Endothelial cell (in vitro differentiated cells): ENCODE measurements at regions not wholly inside any gene's neighbourhood (a gene's known extent, or its start where the extent isn't known, plus 50 kb on each side); places are given as distances from the start of the nearest gene placed in this dataset.

ENCODE experiments used
- DNase-seq: peaks from one replicate; pipeline ENCODE4 v3.0.0; 2021; ENCODE audit warnings: low spot score
- H3K27ac Mint-ChIP-seq: one replicate; pipeline ENCODE4 v1.8.0; 2021; ENCODE audit warnings: mixed read lengths, inconsistent platforms; ENCODE audit not compliant: unreplicated experiment
- H3K27me3 Mint-ChIP-seq: one replicate; pipeline ENCODE4 v1.8.0; 2021; ENCODE audit warnings: mild to moderate bottlenecking, moderate library complexity, mixed read lengths, inconsistent platforms; ENCODE audit not compliant: unreplicated experiment
- H3K36me3 Mint-ChIP-seq: one replicate; pipeline ENCODE4 v1.8.0; 2021; ENCODE audit warnings: mild to moderate bottlenecking, low read depth, mixed read lengths, inconsistent platforms; ENCODE audit not compliant: unreplicated experiment
- H3K4me1 Mint-ChIP-seq: one replicate; pipeline ENCODE4 v1.8.0; 2021; ENCODE audit warnings: mild to moderate bottlenecking, mixed read lengths, inconsistent platforms; ENCODE audit not compliant: unreplicated experiment
- H3K4me3 Mint-ChIP-seq: one replicate; pipeline ENCODE4 v1.8.0; 2021; ENCODE audit warnings: mild to moderate bottlenecking, mixed read lengths, inconsistent platforms; ENCODE audit not compliant: unreplicated experiment
- H3K9me3 Mint-ChIP-seq: one replicate; pipeline ENCODE4 v1.8.0; 2021; ENCODE audit warnings: mixed read lengths, inconsistent platforms; ENCODE audit not compliant: unreplicated experiment
- CTCF ChIP-seq: fragments of 200-600 bp; sonication (generic); IDR thresholded peaks from one replicate; pipeline ENCODE4 v1.5.0; 2021; ENCODE audit warnings: antibody characterized with exemption; ENCODE audit not compliant: unreplicated experiment

GRCh38 chr9:115507148-115507547, 389.2 kb upstream of the TNC start:
- H3K4me3 Mint-ChIP-seq = no peak overlapping the region
- no peaks in the 10 kb centered on the region for H3K27me3 Mint-ChIP-seq
- no peaks in the 10 kb centered on the region for H3K36me3 Mint-ChIP-seq
- no peaks in the 10 kb centered on the region for H3K4me1 Mint-ChIP-seq
- H3K27ac Mint-ChIP-seq = no peak overlapping the region
- TF ChIP-seq CTCF = no peak
- DNase-seq = no peak
- H3K9me3 Mint-ChIP-seq = no peaks in the 10 kb centered on the region

- no peak for DNase-seq
- no peaks in the 10 kb centered on the region for H3K9me3 Mint-ChIP-seq
These were observed 395.2 kb upstream of the TNC start for GRCh38 chr9:115513148-115513547.

GRCh38 chr9:115514454-115514853, 396.5 kb upstream of the TNC start:
- Mint-ChIP-seq H3K9me3 (no peaks in the 10 kb centered on the region), H3K27ac (no peak overlapping the region)
- DNase-seq = no peak

More at GRCh38 chr9:115513148-115513547, 395.2 kb upstream of the TNC start:
- H3K4me3 Mint-ChIP-seq = no peak overlapping the region
- H3K36me3 Mint-ChIP-seq = no peaks in the 10 kb centered on the region
- no peak for TF ChIP-seq CTCF
- H3K27ac Mint-ChIP-seq = no peak overlapping the region
- no peaks in the 10 kb centered on the region for H3K27me3 Mint-ChIP-seq
- no peaks in the 10 kb centered on the region for H3K4me1 Mint-ChIP-seq

GRCh38 chr9:115517335-115518075, 399.5 kb upstream of the TNC start:
- no peaks in the 10 kb centered on the region for H3K4me1 Mint-ChIP-seq
- no peaks in the 10 kb centered on the region for H3K9me3 Mint-ChIP-seq
- H3K27me3 Mint-ChIP-seq = peaks cover 1% of the 10 kb centered on the region
- no peak overlapping the region for H3K27ac Mint-ChIP-seq
- no peaks in the 10 kb centered on the region for H3K36me3 Mint-ChIP-seq
- DNase-seq = no peak
- TF ChIP-seq CTCF = no peak
- no peak overlapping the region for H3K4me3 Mint-ChIP-seq

More at GRCh38 chr9:115514454-115514853, 396.5 kb upstream of the TNC start:
- Mint-ChIP-seq H3K36me3 (no peaks in the 10 kb centered on the region), H3K27me3 (peaks cover 1% of the 10 kb centered on the region), H3K4me3 (no peak overlapping the region), H3K4me1 (no peaks in the 10 kb centered on the region)
- no peak for TF ChIP-seq CTCF

- no peaks in the 10 kb centered on the region for H3K9me3 Mint-ChIP-seq
- no peak overlapping the region for H3K27ac Mint-ChIP-seq
- H3K4me1 Mint-ChIP-seq = no peaks in the 10 kb centered on the region
- H3K27me3 Mint-ChIP-seq = peaks cover 1% of the 10 kb centered on the region
- DNase-seq = no peak
- no peak for TF ChIP-seq CTCF
- H3K36me3 Mint-ChIP-seq = no peaks in the 10 kb centered on the region
- H3K4me3 Mint-ChIP-seq = no peak overlapping the region
These were observed 402.7 kb upstream of the TNC start for GRCh38 chr9:115520646-115521045.
